ENCODE measurements at regions not wholly inside any gene's neighbourhood (a gene's known extent, or its start where the extent isn't known, plus 50 kb on each side); places are given as distances from the start of the nearest gene placed in this dataset.

DNA sequence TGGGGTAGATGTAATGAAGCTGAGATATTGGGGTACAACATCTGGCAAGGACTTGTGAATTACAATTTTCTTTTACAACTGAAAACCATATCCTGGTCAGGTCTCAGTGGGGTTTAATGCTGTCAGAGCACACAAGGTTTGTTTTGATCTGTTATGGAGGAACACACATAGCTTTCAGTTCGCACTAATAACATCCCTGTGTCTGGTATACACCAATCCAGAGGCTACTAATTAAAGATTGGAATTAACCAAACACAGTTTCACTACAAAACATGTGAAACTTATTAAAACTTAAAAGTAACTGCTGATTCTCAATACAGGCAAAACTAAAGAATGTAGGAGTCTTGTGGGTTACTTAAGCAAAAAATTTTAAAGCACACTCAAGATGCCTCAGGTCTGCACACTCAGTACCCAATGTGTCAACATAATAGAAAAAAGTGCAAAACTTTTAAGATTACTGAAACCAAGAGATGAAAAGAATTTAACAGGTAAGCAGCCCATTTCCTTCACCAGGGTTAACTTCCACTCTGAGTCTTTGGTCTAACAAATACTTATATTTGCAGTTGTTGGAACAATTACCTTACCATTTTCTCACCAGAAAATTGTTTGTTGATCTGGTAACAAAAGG lies 77.4 kb downstream of the LLPH start:
- H3K14ac ChIP-seq (ENCODE audit: insufficient read length): no peak overlapping the region
- no peak overlapping the region for H2BK15ac ChIP-seq (ENCODE audit: low read length)
- no peak overlapping the region for H3K23ac ChIP-seq (ENCODE audit: insufficient read length)
- H3K27me3 ChIP-seq (replicated peaks in 1 of 4; ENCODE audit: control insufficient read depth in 3 of 4, extremely low read depth in 1 of 4, insufficient read depth in 3 of 4, low read length in 3 of 4): no peaks in the 10 kb centered on the region
- H3K4me3 ChIP-seq (ENCODE audit: extremely low read depth in 1 of 4, insufficient read depth in 2 of 4, low read depth in 3 of 4, low read length in 4 of 4): no peak overlapping the region
- no peak overlapping the region for H3K27ac ChIP-seq (ENCODE audit: low read depth, low read length)
- POLR2A ChIA-PET (ENCODE audit: partially characterized antibody): no interaction called here
- H3K4me2 ChIP-seq (ENCODE audit: insufficient read depth in 1 of 2, low read depth in 2 of 2, low read length in 2 of 2): no peak overlapping the region
- FAIRE-seq: no peak
- no peak overlapping the region for H2BK20ac ChIP-seq (ENCODE audit: low read length)
- no peaks in the 10 kb centered on the region for H3K9me3 ChIP-seq (ENCODE audit: insufficient read depth in 2 of 2, low read depth in 1 of 2, low read length in 1 of 2)
- H3K79me1 ChIP-seq (ENCODE audit: low read depth, low read length): no peaks in the 10 kb centered on the region
- H3K23me2 ChIP-seq (ENCODE audit: low read depth, low read length): no peaks in the 10 kb centered on the region
- CTCF ChIA-PET (ENCODE audit: partially characterized antibody): interaction anchor here (1.0 kb wide), 1 partner anchor 20 kb away, joined by 3 read pairs; no protein-coding TSS in a partner anchor
- no peak overlapping the region for H4K8ac ChIP-seq (ENCODE audit: extremely low read depth, insufficient read depth, low read length)
- no peak overlapping the region for H2AFZ ChIP-seq (ENCODE audit: low read length)
- no peak overlapping the region for H3K18ac ChIP-seq (ENCODE audit: extremely low read depth, low read length)
- H4K91ac ChIP-seq (replicated peaks; ENCODE audit: insufficient read length, low read length): no peak overlapping the region
- H2BK12ac ChIP-seq (ENCODE audit: low read depth, low read length): no peak overlapping the region
- H3K4ac ChIP-seq (replicated peaks; ENCODE audit: insufficient read length, low read depth, low read length): no peak overlapping the region
- no peaks in the 10 kb centered on the region for H3K36me3 ChIP-seq (ENCODE audit: control insufficient read depth in 2 of 4, insufficient read depth in 4 of 4, low read length in 3 of 4)
- no peak for DNase-seq (ENCODE audit: low read depth in 1 of 2, low spot score in 2 of 2)
- H3K56ac ChIP-seq (replicated peaks; ENCODE audit: insufficient read length, low read depth, low read length): no peak overlapping the region
- WGBS, 2 experiments (ENCODE audit: extremely low coverage in 1 of 2, insufficient coverage in 1 of 2, insufficient read length in 1 of 2, insufficient replicate concordance in 2 of 2, low coverage in 1 of 2, low lambda C conversion rate in 2 of 2, missing lambda C conversion rate in 1 of 2): 96% methylated on average over 1 of the region's 1 CpG; no CpG with 5 or more reads in 1 of the 2 experiments
- no peaks in the 10 kb centered on the region for H3K4me1 ChIP-seq (replicated peaks in 1 of 4; ENCODE audit: control insufficient read depth in 3 of 4, insufficient read depth in 4 of 4, low read length in 3 of 4)
- no peak overlapping the region for H2AK5ac ChIP-seq (ENCODE audit: low read depth, low read length)
- no peak overlapping the region for H2BK5ac ChIP-seq (ENCODE audit: low read depth, low read length)
- no peaks in the 10 kb centered on the region for H3K79me2 ChIP-seq (ENCODE audit: control insufficient read depth in 1 of 2, insufficient read depth in 2 of 2, low read length in 2 of 2)
- H4K5ac ChIP-seq (ENCODE audit: insufficient read length, low read depth, low read length): no peak overlapping the region
- H4K20me1 ChIP-seq (replicated peaks in 1 of 2; ENCODE audit: control insufficient read depth in 1 of 2, insufficient read depth in 2 of 2, low read length in 2 of 2): no peaks in the 10 kb centered on the region
- no peak overlapping the region for H2BK120ac ChIP-seq (replicated peaks; ENCODE audit: low read depth, low read length)
- no peak overlapping the region for H3K9ac ChIP-seq (replicated peaks in 1 of 4; ENCODE audit: extremely low read depth in 1 of 4, low read depth in 3 of 4, low read length in 3 of 4)
- no peak for TF ChIP-seq POLR2AphosphoS5 (IDR thresholded peaks at IDR 0.05; ENCODE audit: low read depth, low read length)
- TF ChIP-seq, protein P1, sequence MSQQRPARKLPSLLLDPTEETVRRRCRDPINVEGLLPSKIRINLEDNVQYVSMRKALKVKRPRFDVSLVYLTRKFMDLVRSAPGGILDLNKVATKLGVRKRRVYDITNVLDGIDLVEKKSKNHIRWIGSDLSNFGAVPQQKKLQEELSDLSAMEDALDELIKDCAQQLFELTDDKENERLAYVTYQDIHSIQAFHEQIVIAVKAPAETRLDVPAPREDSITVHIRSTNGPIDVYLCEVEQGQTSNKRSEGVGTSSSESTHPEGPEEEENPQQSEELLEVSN (IDR thresholded peaks at IDR 0.05): no peak
- no peak for TF ChIP-seq RNF2 (IDR thresholded peaks at IDR 0.05; ENCODE audit: borderline replicate concordance, low read depth, low read length, missing control alignments, poor library complexity, severe bottlenecking)
- TF ChIP-seq, protein P2, sequence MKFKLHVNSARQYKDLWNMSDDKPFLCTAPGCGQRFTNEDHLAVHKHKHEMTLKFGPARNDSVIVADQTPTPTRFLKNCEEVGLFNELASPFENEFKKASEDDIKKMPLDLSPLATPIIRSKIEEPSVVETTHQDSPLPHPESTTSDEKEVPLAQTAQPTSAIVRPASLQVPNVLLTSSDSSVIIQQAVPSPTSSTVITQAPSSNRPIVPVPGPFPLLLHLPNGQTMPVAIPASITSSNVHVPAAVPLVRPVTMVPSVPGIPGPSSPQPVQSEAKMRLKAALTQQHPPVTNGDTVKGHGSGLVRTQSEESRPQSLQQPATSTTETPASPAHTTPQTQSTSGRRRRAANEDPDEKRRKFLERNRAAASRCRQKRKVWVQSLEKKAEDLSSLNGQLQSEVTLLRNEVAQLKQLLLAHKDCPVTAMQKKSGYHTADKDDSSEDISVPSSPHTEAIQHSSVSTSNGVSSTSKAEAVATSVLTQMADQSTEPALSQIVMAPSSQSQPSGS (IDR thresholded peaks at IDR 0.05; ENCODE audit: low read length): no peak
- TF ChIP-seq, protein P3, sequence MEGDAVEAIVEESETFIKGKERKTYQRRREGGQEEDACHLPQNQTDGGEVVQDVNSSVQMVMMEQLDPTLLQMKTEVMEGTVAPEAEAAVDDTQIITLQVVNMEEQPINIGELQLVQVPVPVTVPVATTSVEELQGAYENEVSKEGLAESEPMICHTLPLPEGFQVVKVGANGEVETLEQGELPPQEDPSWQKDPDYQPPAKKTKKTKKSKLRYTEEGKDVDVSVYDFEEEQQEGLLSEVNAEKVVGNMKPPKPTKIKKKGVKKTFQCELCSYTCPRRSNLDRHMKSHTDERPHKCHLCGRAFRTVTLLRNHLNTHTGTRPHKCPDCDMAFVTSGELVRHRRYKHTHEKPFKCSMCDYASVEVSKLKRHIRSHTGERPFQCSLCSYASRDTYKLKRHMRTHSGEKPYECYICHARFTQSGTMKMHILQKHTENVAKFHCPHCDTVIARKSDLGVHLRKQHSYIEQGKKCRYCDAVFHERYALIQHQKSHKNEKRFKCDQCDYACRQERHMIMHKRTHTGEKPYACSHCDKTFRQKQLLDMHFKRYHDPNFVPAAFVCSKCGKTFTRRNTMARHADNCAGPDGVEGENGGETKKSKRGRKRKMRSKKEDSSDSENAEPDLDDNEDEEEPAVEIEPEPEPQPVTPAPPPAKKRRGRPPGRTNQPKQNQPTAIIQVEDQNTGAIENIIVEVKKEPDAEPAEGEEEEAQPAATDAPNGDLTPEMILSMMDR (IDR thresholded peaks at IDR 0.05; ENCODE audit: control extremely low read depth in 1 of 3, insufficient read depth in 1 of 3, low read depth in 1 of 3, low read length in 3 of 3): no peak
- no peak for TF ChIP-seq POLR2A (IDR thresholded peaks at IDR 0.05; ENCODE audit: control extremely low read depth in 1 of 2, low read depth in 2 of 2, low read length in 2 of 2)
- TF ChIP-seq SP4 (IDR thresholded peaks at IDR 0.05; ENCODE audit: low read length): no peak
- TF ChIP-seq EP300 (IDR thresholded peaks at IDR 0.05; ENCODE audit: borderline replicate concordance in 1 of 2, low read depth in 2 of 2, low read length in 2 of 2): no peak
